CD1c-positive myeloid dendritic cell (primary cell): ENCODE measurements at regions not wholly inside any gene's neighbourhood (a gene's known extent, or its start where the extent isn't known, plus 50 kb on each side); places are given as distances from the start of the nearest gene placed in this dataset.
"Not testable (repeated sequence)": the region's sequence is repeated elsewhere in the genome, so short reads cannot be mapped to it uniquely, and the experiment has no call there.

Experiments
- DNase-seq: peaks from one replicate; pipeline ENCODE4 v3.0.0-alpha.2; 2016; ENCODE audit errors: extremely low spot score

DNA sequence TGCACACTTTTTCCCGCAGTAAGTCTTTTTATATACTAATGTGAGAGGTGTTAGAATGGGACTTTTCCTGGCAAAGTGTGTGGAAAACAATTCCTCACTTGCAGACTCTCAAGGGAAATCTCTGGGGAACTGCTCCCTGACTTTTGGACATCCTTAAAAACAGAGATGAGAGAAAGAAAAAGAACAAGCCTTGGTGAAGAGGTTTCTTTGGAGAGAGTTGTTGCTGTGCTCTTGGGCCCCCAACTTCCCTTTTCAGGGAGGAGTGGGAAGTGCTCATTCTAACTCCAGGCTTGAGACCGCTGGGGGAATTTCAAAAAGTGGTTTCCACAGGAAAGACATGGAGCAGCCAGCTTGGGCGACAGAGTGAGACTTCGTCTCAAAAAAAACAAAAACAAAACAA lies 142.6 kb upstream of the SPRED2 start:
- DNase-seq: peak; percentile 69

DNA sequence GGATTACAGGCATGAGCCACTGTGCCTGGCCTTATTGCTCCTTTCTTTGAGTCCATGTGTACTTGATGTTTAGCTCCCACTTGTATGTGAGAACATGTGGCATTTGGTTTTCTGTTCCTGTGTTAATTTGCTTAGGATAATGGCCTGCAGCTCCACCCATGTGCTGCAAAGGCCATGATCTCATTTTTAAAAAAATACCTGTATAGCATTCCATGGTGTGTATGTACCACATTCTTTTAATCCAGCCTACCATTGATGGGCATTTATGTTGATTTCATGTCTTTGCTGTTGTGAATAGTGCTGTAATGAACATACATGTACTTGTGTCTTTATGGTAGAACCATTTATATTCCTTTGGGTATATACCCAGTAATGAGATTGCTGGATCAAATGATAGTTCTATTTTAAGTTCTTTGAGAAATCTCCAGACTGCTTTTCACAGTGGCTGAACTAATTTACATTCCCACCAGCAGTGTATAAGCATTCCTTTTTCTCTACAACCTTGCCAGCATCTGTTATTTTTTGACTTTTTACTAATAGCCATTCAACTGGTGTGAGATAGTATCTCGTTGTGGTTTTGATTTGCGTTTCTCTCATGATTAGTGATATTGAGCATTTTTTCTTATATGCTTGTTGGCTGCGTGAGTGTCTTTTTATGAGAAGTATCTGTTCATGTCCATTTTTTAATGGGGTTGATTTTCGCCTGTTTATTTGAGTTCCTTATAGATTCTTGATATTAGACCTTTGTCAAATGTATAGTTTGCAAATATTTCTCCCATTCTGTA lies 136.4 kb upstream of the SPRED2 start:
- DNase-seq: not testable (repeated sequence)

DNA sequence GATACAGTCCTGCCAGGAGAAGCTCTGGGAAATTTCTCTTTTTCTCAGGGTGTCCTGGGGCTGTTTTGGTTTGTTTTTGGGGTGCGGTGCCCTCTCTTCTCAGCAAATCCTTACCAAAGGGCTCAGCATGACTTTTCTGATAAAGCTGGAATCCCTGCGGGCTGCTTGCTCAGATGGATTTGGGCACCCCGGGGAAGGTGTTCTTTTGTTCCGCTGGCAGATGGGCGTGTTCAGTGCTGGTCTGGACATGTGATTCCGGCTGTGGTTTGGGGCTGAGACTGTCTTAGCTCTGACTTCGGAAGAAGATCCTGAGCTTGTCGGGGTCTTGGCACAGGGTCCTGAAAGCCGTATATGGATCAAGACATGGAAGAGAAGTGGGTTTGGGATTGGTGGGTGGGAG lies 134.2 kb upstream of the SPRED2 start:
- no peak for DNase-seq

GRCh38 chr2:65565681-65566080 lies 133.3 kb upstream of the SPRED2 start:
- no peak for DNase-seq

DNA sequence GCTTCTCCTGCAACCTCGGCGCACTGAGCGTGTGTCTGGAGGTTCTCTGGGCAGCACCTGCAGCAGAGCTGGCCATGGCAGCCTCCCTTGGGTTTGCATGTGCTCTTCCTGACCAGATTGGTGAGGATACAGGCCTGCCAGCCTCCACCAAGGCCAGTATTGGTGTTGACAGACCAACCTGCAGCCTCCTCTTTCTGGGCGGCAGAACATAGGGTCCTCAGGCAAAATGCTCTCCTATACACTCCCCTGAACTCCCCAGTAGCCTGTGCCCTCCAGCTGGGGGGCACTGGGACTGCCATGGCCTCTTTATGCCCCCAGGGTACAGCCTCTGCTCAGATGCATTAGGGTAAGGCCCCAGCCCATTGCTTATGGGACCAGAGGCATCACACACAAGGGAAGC lies 131.9 kb upstream of the SPRED2 start:
- DNase-seq: no peak

- no peak for DNase-seq
Measured at GRCh38 chr2:65562890-65563289, 130.5 kb upstream of the SPRED2 start.

GRCh38 chr2:65558743-65559142 lies 126.3 kb upstream of the SPRED2 start:
- no peak for DNase-seq

DNA sequence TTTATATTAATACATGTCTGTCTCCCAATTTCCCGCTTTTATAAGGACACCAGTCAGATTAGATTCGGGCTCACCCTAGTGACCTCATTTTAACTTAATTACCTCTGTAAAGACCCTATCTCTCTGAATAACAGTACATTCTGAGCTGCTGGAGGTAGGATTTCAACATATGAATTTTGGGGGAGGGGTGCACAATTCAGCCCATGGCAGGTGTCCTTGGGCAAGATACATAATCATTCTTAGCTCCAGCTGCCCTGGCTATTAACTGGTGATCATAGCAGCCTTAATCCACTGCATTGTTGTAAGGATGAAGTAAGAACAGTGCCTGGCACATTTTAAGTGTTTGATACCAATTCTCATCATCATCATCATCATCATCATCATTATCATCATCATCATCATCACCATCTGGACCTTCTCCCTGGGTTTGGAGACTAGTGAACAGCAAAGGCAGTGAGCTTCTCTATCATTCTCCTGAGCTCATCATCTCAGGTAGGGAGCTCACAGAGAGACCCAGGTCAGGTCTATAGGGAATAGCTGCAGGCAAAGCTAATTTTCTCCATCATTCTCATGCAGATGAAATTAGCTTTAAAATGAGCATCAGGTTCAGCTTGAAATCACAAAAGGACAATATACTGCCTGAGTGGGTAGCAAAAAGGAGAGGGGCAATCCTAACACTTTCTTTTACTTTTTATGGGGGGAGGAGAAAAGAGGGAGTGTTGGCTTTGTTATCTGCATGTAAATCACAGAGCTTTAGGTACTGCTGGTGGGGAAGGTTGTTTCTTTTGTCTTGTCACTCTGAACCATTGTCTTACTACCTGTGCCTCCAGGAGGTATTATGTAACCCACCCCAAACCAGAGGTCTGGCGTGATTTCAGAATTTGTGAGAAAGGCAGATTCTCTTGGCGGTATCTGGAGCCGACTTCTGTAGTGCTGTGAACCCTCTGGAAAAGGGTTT lies 125.5 kb upstream of the SPRED2 start:
- no peak for DNase-seq

- DNase-seq: peak; percentile 72
Measured at GRCh38 chr2:65554765-65555591, 122.6 kb upstream of the SPRED2 start.

- DNase-seq: no peak
Measured at GRCh38 chr2:65553504-65554074, 121.2 kb upstream of the SPRED2 start.

GRCh38 chr2:65551528-65551927 lies 119.1 kb upstream of the SPRED2 start:
- no peak for DNase-seq

GRCh38 chr2:65550246-65550645 lies 117.8 kb upstream of the SPRED2 start:
- DNase-seq: peak; percentile 75

- DNase-seq: no peak
Measured at GRCh38 chr2:65549631-65550030, 117.2 kb upstream of the SPRED2 start.

GRCh38 chr2:65549257-65549627 lies 116.8 kb upstream of the SPRED2 start:
- peak; percentile 13 for DNase-seq

DNA sequence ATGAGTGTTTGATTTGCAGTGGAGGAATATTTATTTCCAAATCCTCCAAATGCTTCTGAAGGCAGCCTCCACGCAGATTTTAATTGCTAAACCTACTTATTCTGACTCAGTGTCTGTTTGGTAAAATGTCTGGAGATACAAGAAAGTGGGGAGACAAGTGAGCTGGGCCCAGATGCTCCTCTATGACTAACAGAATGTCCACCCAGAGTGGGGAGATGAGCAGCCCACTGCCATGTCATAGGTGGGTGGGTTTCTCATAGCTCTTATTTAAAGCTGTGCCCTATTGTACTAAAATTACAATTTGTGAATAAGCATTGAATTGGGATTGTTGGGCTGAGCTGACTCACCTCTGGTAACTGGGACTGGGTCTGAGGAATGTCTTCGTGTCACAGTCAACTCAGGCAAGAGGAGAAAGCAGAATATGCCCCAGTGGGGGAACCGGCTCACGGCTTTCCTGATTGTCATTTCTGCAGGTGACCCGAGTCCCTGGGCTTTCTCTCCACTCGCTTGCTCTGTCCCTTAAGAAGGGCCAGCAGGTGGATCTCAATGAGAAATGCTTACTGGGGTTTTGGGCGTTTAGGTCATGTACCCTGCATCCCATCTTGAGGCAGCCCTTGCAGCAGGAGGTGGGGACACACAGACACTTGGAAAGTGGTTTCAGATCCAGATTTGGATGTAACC lies 116.3 kb upstream of the SPRED2 start:
- no peak for DNase-seq

DNA sequence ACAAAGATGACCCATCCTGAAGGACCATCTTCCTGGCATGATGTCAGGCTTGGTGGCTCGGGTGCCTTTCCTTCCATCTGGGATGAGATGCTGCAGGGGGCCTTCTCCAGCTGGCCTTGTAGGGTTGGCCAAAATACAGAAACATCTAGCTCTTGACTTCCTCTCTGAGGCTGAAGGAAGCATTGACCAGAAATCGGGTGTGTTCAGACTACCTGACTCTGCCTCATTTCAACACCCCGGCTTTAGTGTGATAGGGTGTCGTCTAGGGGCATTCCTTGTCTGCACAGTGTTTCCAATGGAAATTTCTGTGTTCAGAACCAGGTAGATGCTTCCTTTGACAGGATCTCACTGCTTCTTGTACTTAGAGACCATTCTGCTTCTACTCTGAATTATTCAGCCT lies 115.7 kb upstream of the SPRED2 start:
- DNase-seq: no peak

DNA sequence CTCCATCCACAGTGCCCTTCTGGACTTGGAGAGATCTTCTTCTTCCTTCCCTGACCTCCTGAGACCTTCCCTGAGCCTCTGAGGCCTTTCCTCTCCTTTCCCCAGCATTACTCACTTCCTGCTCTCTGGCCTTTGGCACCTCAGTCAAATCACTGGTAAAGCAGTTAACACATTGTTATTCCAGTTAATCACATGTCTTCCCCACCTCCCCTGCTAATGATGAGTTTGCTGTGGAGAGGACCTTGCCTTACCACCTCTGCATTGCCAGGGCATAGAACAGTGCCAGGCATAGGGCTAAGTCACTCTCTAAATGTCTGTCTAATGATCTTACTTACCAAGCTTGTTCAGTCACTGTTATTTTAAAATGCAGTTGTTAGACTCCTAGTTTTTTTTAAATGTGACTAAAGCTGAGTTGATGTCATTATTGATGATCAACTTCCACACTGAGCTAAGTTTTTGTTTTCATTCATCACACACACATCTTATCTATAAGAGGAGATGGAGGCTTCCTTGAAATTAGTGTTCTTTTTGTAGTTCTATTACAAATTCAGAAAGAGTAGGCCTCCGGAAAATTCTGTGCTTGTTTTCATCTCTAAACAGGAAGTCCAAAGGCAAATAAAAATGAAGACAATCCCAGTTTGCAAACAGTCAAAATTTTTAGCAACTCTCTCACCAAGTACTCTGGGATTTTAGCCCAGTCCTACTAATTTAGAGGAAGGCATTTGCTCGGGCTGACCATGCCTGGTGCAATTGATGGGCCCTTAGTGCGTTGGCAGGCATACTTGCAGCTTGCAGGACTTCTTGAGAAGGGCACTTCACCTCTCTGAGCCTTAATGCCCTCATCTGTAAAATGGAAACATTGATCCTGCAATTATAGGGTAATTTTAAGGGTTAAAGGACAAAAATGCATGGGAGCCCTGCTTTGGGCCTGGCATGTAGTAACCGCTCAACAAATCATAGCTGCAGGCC lies 113.7 kb upstream of the SPRED2 start:
- peak; percentile 22 for DNase-seq

GRCh38 chr2:65541773-65542172 lies 109.4 kb upstream of the SPRED2 start:
- DNase-seq: no peak

GRCh38 chr2:65539633-65540032 lies 107.2 kb upstream of the SPRED2 start:
- no peak for DNase-seq
